ENCODE measurements at regions not wholly inside any gene's neighbourhood (a gene's known extent, or its start where the extent isn't known, plus 50 kb on each side); places are given as distances from the start of the nearest gene placed in this dataset.

DNA sequence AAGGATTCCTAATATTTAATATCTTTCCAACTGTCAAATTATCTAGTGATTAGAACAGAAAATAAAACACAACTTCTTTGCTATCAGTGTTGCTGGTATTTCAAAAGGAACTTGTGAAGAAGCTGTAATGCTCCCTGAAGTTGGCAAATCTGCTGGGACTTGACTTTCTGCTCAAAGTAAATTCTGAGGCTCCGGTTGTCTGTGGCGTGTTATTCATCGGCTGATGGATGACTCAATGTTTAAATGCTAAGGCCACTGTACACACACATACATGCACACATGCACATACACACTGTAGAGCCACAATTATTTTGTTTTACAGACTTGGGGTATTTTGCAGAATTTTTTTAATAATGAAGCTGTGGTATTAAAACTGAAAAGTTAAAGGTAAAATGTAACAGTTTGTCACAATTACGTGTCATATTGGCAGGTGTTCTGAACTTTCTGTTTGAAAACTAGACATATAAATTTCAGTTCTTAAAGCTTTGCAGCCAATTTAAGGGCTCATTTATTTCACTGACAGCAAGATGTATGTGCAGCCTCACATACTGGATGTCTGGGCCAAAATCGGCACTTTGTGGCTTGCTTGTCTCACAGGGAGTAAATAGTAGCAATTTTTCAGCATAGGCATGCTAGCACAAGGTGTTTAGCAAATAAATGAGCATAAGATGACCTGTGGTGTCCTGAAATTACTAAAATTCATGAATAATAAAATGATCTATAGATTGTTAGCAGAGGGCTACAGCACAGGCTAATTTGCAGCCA is 1691.7 kb upstream of the PCDH20 start:
- DNase-seq (ENCODE audit: low read depth), result no peak

DNA sequence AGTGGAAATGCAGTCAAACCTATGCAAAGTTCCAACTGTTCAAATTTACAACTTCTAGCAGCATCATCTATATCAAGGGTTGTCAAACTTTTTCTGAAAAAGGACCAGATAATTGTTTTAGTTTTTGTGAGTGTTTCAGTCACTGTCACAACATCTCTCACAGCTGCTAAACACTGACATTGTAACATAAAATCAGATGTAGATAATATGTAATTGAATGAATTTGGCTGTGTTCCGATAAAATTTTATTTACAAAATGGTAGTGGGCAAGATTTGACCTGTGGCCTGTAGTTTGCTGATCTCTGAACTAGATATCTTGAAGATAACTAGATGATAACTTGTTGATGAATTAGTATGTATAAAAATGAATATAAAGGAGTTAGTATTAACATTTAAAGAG is 1679.1 kb upstream of the PCDH20 start:
- DNase-seq (ENCODE audit: low read depth), result no peak

- no peak for DNase-seq (ENCODE audit: low read depth)
Measured at GRCh38 chr13:63093907-63094469, 1678.3 kb upstream of the PCDH20 start.

DNA sequence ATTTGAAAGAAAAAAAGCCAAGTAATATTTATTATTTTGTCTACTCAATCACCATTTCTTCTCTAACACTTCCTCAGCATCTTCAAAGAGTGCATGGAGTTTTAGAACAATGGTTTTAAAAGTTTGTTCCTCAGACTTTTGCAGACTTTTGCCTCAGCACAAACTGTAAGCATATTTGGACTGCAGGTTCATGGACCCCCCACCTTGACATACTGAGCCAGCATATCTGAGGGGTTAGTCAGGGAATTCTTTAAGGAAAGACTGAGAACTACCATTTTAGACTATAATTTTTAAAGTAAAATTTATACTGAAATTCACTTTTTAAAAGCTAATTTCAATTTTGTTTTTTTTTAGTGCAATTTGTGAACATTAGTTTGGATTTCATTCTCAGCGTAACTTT is 1676.8 kb upstream of the PCDH20 start:
- DNase-seq (ENCODE audit: low read depth), result no peak

DNA sequence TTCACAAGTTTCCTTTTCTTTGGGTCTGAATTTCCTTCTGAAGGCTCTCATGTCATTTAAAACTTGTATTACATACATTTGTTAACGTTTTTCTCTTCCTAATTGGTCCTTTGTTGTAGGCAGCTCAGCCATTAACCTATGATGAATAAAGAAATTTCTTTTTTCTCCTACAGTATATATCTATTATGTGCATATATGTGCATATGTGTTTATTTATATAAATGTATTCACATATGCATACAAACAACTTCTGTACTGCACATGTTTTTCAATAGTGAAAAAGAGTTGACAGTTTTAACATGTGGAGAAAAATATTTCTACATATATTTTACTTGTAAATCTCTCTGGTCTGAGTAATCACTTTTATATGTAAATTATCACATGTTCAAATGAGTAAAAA is 1674.9 kb upstream of the PCDH20 start:
- DNase-seq (ENCODE audit: low read depth), result no peak

GRCh38 chr13:63088226-63088625 is 1672.6 kb upstream of the PCDH20 start:
- DNase-seq (ENCODE audit: low read depth), result no peak

GRCh38 chr13:63086286-63086685 is 1670.6 kb upstream of the PCDH20 start:
- DNase-seq (ENCODE audit: low read depth), result no peak

DNA sequence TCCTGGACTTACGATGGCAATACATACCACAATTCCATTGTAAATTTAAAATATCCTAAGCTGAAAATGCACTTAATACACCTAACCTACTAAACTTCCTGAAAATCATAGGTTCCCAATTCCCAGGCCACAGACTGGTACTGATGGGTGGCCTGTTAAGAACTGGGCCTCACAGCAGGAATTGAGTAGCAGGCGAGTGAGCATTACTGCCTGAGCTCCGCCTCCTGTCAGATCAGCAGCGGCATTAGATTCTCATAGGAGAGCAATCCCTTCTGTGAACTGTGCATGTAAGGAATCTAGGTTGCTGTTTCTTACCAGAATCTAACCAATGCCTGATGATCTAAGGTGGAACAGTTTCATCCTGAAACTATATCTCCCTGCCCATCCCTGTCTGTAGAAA is 1670.2 kb upstream of the PCDH20 start:
- DNase-seq (ENCODE audit: low read depth), result no peak

DNA sequence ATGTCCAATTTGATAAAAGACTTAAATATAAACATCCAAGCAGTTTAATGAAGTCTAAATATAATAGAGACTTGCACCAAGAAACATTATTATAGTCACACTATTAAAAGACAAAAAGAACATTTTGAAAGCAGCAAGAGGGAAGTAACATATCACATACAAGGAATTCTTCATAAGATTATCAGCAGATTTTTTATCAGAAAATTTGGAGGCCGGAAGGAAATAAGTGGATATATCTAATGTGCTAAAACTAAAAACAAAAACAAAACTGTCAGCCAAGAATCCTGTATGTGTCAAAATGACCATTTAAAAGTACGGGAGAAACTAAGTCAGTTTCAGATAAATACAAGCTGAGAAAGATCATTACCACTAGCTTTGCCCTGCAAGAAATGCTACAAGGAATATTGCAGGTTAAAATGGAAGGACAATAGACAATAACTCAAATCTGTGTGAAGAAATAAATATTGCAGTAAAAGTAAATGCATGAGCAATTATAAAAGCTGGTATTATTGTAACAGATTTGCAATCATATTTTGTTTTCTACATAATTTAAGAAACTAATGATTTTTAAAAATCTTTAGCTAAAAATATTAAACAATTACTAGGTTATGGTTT is 1665.9 kb upstream of the PCDH20 start:
- no peak for DNase-seq (ENCODE audit: low read depth)

DNA sequence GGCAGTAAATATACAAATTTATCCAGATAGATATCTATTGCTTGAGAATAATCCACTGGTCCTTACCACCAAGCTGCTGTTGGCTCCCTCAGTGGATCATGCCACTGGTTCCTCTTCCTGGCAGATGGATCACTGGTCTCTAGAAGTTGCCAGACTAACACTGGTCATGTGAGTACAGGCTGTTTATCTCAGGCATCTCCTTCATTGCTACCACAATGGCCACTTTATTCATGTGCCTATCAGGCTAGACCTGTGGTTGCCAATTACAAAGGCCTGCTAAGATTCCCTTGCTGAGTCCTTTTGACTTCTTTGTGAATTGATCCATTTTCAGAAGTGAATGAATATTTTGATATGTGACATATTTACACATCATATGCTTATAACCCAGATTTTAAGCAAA is 1659.5 kb upstream of the PCDH20 start:
- no peak for DNase-seq (ENCODE audit: low read depth)

DNA sequence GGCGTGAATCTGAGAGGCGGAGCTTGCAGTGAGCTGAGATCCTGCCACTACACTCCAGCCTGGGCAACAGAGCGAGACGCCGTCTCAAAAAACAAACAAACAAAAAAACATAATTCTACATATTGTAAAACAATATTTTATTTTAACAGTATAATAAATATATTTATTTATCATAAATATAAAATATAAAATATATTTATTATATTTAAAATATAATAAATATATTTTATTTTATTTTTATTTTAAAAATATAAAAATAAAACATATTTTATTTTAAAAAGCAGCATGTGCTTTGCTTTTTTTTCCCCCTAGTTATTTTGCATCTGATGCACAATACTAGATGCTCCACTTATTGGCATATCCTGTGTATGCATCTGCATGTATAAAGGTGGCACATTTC is 1634.6 kb upstream of the PCDH20 start:
- DNase-seq (ENCODE audit: low read depth), result no peak

- no peak for DNase-seq (ENCODE audit: low read depth)
Measured at GRCh38 chr13:63048653-63049052, 1633.0 kb upstream of the PCDH20 start.

GRCh38 chr13:63044589-63045313 is 1629.1 kb upstream of the PCDH20 start:
- no peak for DNase-seq (ENCODE audit: low read depth)

DNA sequence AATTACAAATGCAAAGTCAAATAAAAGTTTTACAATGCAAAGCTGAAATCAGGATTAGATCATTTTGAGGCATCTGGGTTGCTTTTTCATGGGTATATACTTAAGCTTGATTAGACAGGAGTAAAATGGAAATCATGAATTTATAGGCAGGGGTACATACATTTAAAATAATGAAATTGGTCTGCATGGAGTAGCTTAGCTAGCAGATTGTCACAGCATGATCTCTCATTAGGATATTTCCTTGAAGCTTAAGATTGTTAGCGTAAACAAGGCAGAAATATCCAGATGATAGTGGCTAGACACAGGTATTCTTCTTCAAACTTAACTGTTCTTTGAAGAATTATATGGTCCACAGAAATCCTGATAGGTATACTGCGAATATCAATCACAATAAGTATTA is 1627.0 kb upstream of the PCDH20 start:
- no peak for DNase-seq (ENCODE audit: low read depth)

DNA sequence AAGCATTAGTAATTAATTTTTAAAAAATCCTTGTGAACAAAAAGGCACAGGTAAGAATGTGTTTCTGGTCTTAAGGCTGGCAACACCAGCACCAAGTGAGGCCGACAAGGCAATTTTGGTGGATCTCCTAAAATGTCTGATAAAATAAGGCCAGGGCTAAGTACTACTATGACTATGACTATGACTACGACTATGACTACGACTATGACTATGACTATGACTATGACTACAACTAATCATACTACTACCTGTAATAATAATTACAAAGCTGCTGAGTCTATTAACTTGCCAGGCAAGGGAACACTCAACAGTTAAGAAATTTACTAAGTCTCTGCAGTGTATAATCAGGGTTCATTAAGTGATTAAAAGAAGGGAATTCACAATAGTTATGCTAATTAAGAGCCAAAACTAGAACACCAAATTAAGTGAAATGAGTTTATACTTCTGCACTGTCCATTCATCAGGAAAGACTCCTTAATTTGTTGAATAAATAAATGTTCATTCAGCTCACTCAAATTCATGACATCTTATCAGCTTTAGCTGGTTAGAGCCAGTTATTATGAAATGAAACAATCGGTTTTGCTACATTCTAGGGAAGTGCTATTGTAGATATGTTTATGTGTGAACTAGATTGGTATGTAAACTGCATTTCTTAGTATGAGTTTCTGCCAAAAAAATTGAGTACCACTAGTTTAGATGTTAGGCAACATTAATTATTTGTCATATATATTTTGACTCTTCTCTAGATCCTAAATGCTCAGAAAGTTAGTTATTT is 1626.2 kb upstream of the PCDH20 start:
- no peak for DNase-seq (ENCODE audit: low read depth)

DNA sequence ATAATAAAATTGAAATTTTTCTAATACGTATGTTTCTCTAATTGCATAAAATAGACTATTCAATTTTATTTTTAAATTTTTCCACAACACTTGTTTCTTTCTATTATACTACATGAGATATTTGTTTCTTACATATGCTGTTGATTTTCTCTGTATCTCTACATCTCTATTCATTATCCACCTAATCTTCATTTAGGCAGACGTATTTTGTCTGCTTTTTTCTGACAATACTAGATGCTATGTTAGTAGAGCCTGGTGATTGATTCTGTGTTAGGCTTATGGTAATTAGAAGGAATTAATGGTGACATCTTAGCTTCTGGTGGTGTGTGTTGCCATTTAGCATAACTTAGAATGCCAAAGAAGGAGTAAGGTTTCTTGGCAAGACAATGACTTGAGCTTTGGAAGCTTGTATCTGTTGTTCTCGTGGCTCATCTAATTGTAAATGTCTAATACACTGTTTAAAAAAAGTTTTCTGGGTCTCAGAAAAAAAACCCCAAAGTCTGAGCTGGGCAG is 1610.7 kb upstream of the PCDH20 start:
- DNase-seq (ENCODE audit: low read depth), result no peak

- DNase-seq (ENCODE audit: low read depth), result no peak
Measured at GRCh38 chr13:63025741-63026140, 1610.1 kb upstream of the PCDH20 start.

- DNase-seq (ENCODE audit: low read depth), result no peak
Measured at GRCh38 chr13:63024458-63024857, 1608.8 kb upstream of the PCDH20 start.

DNA sequence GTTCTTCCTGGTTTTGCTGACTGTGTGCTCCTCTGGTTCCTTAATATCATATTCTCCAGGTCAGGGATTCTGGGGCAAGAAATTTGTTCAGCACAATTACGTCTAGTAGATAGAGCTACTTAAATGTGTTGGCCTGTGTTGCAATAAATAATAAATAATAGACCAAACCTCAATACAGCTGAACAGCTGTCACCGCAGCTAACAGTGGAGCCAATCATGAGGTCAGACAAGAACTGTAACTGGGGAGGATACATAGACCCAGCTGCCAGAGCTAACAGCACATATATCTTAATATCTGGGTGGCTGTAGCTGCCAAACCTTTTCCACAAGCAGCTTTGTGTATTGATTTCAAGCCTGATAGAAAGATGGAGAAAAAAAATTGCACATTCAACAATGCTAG is 1596.3 kb upstream of the PCDH20 start:
- no peak for DNase-seq (ENCODE audit: low read depth)

DNA sequence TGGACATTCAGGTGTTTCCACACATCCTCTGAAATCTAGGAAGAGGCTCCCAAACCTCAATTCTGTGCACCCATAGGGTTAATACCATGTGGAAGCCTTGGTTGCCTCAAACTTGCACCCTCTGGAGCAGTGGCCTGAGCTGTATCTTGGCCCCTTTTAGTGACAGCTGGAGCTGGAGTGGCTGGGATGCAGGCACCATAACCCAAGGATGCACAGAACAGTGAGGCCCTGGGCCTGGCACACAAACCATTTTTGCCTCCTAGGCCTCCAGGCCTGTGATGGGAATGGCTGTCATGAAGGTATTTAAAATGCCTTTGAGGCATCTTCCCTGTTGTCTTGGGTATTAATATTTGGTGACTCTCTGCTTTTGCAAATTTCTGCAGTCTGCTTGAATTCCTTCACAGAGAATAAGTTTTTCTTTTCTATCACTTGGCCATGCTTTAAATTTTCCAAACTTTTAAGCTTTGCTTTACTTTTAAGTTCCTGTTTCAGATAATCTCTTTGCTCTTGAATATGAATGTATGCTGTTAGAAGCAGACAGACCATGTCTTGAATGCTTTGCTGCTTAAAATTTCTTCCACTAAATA is 1594.5 kb upstream of the PCDH20 start:
- DNase-seq (ENCODE audit: low read depth), result no peak

DNA sequence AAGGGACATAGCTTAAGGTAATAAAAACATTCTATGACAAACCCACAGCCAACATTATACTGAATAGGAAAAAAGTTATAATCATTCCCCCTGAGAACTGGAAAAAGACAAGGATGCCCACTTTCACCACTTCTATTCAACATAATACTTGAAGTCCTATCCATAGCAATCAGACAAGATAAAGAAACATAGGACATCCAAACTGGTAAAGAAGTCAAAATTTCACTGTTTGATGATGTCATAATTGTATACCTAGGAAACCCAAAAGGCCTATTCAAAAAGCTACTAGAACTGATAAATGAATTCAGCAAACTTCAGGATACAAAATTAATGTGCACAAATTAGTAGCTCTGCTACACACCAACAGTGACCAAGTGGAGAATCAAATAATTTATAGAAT is 1590.0 kb upstream of the PCDH20 start:
- no peak for DNase-seq (ENCODE audit: low read depth)

- DNase-seq (ENCODE audit: low read depth), result no peak
Measured at GRCh38 chr13:62997696-62998095, 1582.0 kb upstream of the PCDH20 start.
